GM21381 (cell line): ENCODE measurements at regions not wholly inside any gene's neighbourhood (a gene's known extent, or its start where the extent isn't known, plus 50 kb on each side); places are given as distances from the start of the nearest gene placed in this dataset.
"Not testable (repeated sequence)": the region's sequence is repeated elsewhere in the genome, so short reads cannot be mapped to it uniquely, and the experiment has no call there.

Source experiments
- ATAC-seq: cut with Tn5 transposase; IDR thresholded peaks from one replicate; pipeline ENCODE4 v1.9.1; 2021; ENCODE audit warnings: mild to moderate bottlenecking, moderate library complexity; ENCODE audit not compliant: unreplicated experiment

DNA sequence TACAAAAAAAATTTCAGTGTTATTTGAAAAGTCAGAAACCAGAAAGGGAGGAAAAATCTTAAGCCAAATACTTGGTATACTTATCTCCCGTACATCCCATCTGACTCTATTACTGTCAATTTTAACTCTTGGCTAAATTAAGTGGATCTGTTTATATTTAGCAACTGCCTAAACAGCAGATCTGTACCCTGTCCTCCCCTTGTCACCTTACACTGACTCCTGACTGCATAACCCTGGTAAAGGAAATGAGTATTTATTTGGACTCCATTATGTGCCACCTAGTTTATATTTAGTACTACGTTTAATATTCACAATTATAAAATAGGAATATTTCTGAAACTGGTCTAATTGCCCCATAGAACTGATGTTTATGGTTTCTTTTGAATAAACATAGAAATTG, 730.2 kb upstream of the GJE1 start:
- ATAC-seq = no peak

- ATAC-seq = no peak
These were observed 730.9 kb upstream of the GJE1 start for GRCh38 chr6:141401851-141402250.

GRCh38 chr6:141401168-141401567, 731.6 kb upstream of the GJE1 start:
- ATAC-seq = no peak

GRCh38 chr6:141398949-141399348, 733.8 kb upstream of the GJE1 start:
- no peak for ATAC-seq

- ATAC-seq = no peak
These were observed 737.2 kb upstream of the GJE1 start for GRCh38 chr6:141395443-141396008.

DNA sequence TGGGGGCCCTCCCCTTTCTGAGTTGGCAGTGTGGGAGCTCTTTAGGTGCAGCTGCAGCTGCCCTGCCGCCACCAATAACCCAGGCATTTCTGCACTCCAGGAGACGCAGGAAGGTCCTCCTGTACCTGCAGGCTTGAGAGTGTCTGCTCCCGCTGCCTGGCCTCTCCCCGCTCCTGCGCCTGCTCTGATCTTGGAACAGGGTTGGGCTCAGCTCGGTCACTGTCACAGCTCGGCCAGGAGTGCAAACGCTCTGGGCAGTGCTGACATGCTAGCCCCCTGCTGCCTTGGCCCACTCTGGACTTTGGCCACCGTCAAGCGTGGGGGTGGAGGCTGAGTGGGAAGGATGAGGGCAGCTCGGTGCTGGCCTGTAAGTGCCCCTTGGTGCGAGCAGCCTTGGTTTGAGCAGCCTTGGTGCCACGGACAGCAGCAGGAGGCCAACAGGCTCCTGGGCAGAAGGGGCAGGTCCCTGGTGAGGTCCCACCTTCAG, 738.1 kb upstream of the GJE1 start:
- ATAC-seq = no peak

GRCh38 chr6:141394125-141394536, 738.6 kb upstream of the GJE1 start:
- ATAC-seq = no peak

DNA sequence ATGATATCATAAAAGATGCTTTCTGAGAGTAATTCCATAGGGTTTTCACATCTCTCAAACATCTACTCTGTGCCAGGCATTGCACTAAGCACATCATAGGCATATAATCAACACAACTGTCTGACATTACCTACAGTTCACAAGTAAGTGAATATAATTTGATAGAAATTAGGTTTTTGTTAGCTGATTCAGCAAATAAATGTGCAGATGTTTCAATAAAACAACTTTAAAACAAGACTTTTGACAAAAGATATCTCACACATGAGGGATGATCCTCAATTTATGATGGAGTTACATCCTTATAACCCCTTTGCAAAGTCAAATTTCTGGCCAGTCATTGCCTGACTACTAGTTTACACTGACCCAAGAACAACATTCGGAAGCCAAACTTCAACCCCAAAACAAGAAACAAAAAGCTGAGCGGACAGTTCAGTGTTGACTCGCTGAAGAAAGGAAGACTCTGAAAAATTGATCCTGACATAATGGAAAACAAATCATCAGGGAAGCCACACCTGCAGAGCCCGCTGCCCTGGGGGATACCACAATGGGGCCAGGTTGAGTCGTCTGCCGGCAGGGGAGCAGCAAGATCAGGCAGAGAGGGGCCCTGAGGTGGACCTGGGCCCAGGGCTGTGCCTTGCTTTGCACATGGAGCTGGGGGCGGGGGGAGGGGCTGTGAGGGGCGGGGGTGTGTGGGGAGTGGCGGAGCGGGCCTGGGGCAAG, 739.2 kb upstream of the GJE1 start:
- ATAC-seq = no peak

- ATAC-seq = not testable (repeated sequence)
These were observed 741.6 kb upstream of the GJE1 start for GRCh38 chr6:141391135-141391534.

GRCh38 chr6:141388666-141389065, 744.1 kb upstream of the GJE1 start:
- ATAC-seq = no peak

- ATAC-seq = no peak
These were observed 762.3 kb upstream of the GJE1 start for GRCh38 chr6:141370438-141370837.

DNA sequence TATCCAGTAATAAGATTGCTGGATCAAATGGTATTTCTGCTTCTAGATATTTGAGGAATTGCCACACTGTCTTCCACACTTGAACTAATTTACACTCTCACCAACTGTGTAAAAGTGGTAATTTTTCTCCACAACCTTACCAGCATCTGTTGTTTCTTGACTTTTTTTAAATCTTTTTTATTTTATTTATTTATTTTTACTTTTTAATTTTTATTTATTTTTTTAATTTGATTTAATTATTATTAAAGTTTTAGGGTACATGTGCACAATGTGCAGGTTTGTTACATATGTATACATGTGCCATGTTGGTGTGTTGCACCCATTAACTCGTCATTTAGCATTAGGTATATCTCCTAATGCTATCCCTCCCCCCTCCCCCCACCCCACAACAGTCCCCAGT, 765.9 kb upstream of the GJE1 start:
- not testable (repeated sequence) for ATAC-seq

DNA sequence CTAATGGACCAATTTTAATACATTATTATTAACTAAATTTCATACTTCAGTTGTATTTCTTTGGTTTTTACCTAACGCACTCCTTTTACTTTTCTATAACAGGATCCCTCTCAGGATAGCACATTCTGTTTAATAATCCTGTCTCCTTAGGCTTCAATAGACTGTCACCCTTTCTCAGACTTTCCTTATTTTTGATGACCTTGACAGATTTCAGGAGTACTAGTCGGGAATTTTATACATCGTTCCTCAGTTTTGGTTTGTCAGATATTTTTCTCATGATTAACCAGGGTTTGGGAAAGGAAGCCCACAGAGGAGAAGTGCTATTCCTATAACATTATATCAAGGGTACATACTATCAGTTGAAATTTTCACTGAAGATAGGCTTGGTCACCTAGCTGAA, 768.0 kb upstream of the GJE1 start:
- ATAC-seq = no peak

DNA sequence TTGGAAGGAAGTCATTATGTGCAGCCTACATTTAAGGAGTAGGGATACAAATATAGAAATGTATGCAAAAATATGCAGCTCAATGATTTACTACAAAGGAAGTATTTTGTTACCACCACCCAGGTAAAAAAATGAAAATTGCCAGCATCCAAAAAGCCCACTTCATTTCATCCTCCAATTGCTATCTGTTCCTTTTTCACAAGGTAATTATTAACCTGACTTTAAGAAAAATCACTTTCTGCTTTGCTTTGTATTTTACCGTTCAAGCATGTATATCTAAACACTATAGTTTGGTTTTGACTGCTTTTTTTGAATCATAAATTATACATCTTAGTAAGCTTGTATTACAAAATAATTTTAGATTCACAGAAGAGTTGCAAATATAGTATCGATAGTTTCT, 768.5 kb upstream of the GJE1 start:
- ATAC-seq = no peak

DNA sequence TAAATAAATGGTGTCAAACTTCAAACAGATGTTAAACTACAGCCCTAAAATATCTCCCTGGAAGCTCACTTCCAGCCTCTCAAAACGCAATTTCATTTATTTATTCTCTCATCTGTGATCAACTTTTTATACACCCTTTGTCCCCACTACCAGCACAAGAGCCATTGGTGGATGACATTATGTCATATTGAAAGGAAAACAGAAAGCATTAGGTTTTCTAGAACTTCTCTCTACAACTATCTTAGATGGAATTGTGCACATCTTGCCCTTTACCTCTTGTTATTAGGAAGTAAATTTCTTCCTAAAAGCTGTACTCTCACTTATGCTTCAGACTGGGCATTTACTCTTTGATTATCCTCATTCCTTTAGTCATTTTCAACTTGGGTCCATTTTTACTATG, 771.2 kb upstream of the GJE1 start:
- no peak for ATAC-seq

DNA sequence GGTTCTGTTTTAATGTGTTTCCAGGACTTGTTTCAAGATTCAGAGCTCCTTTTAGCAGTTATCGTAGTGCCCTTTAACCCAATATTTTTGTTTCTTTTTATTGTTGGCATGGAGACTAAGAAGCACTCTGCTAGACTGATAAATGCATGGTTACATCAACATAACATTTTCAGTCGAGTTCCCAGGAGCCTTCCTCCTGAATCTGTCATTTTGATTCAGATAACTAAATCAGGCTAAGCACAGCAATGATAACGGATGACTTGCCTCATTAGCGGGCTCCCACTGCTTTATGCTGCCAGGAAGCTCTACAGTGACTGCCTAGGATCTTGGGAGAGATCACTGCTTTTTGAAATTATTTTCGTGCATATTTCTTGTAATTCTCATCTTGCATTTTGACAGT, 772.8 kb upstream of the GJE1 start:
- ATAC-seq = no peak

DNA sequence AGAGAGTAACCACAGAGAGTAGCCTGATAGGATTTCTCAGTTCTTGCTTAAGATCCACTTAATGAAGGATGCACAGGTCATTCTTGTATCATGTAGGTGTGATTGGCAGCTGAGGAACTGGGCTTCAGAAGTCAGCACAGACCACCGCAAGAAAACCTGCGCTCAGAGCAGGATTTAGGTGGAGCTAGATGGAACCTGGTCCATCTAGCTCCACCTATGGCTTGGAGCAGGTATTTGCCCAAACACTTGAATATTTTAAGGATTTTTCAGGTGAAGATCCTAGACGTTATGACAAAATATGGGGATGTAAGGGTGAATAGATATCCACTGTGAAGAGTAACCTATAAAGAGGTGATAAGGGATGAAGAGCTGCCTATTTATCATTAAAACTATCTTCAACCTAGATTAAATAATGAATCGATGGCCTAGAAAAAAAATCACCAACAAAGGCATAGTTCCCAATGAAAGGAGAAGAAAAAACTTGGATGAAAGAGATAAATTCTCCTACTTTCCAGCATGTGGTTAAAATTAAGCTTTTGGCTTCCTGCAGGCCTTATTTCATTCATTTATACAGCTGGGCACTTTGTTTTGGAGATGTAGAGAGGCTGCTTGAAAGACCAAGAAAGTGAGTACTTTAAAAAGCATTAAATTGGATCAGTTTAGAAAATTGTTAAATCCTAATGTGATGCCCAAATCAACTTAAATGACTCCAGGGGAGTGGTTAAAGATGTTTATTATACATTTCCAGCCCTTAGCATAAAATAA, 778.4 kb upstream of the GJE1 start:
- no peak for ATAC-seq

- ATAC-seq = no peak
These were observed 781.0 kb upstream of the GJE1 start for GRCh38 chr6:141351721-141352120.

GRCh38 chr6:141349710-141350109, 783.0 kb upstream of the GJE1 start:
- no peak for ATAC-seq

DNA sequence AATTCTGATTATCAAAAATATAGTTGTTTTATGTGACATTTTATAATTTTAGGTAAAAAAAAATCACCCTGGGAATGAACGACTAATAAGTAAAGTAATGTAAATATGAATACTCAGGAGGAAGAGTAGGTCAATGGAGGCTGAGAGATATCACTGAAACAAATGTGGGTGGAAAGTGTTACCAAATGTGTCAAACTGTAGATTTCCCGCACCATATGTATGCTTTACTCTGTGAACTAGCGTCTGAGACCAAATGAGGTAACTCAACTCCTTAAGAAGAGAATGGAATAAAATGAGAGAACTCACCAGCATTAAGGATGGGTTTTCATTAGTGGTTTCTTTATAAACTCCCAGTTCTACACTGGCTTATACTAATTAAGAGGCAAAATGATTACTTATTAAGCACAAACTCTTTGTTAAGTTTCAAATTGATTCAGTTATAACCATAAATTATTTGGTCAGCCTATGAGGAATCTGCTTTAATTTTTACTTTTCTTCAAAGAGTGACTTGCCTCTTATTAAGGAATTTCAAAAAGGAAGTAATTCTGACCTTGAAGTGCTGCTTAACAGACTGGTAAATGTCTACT, 784.7 kb upstream of the GJE1 start:
- no peak for ATAC-seq

- no peak for ATAC-seq
These were observed 785.6 kb upstream of the GJE1 start for GRCh38 chr6:141347086-141347485.

DNA sequence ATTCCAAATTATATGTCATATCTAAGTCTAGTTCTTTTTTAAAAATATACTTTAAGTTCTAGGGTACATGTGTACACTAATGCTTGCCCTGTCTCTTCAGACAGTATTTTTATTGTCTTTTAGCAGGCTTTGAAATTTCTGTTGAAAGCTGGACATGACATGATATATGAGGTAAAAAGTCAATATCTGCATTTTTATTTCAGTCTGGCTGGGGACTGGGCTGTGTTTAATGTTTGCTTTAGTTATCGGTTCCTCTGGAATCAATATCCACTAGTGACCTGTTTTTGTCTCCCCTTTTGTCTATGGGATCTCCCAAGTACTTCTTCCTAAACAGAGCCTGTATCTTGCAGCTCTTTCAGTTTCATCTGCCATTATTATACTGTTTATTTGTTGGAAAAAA, 786.2 kb upstream of the GJE1 start:
- no peak for ATAC-seq
